ENCODE measurements at regions not wholly inside any gene's neighbourhood (a gene's known extent, or its start where the extent isn't known, plus 50 kb on each side); places are given as distances from the start of the nearest gene placed in this dataset.

- H3K4me1 ChIP-seq (ENCODE audit: insufficient read depth) = peaks cover 6% of the 10 kb centered on the region; the same call in 1 of the 2 replicates
- H3F3A ChIP-seq (replicated peaks; ENCODE audit: low read depth) = no peaks in the 10 kb centered on the region
- H3K36me3 Mint-ChIP-seq (ENCODE audit: low read depth) = no peaks in the 10 kb centered on the region
- ATAC-seq (no peak), DNase-seq (ENCODE audit: low spot score) (no peak)
- no peak overlapping the region for H3K27ac ChIP-seq (ENCODE audit: low read depth)
- H3K36me3 ChIP-seq (ENCODE audit: insufficient read depth) = no peaks in the 10 kb centered on the region; the same call in 1 of the 2 replicates
- H3K4me1 Mint-ChIP-seq = peaks cover 2% of the 10 kb centered on the region; the same call in 1 of the 3 replicates
- no peak overlapping the region for H3K27ac Mint-ChIP-seq
- H4K20me1 ChIP-seq (replicated peaks; ENCODE audit: insufficient read depth) = no peaks in the 10 kb centered on the region
- peaks cover 56% of the 10 kb centered on the region for H3K27me3 ChIP-seq (ENCODE audit: insufficient read depth)
- H3K79me2 ChIP-seq (replicated peaks; ENCODE audit: insufficient read depth) = no peaks in the 10 kb centered on the region
- H3K9me3 Mint-ChIP-seq = no peaks in the 10 kb centered on the region
- peaks cover 31% of the 10 kb centered on the region for H3K27me3 Mint-ChIP-seq (ENCODE audit: insufficient read depth, low read depth, poor library complexity)
- TF ChIP-seq EZH2 (IDR thresholded peaks at IDR 0.05; ENCODE audit: low read depth, unreplicated experiment) (no peak), CTCF (conservative IDR thresholded peaks at IDR 0.05; ENCODE audit: low read depth in 2 of 2) (no peak), ZNF114 (CRISPR knock-in tag; IDR thresholded peaks at IDR 0.05) (no peak), CREB1 (CRISPR knock-in tag; IDR thresholded peaks at IDR 0.05; ENCODE audit: low read depth) (no peak), POLR2AphosphoS5 (IDR thresholded peaks at IDR 0.05; ENCODE audit: low read depth) (no peak), REST (IDR thresholded peaks at IDR 0.05; ENCODE audit: unreplicated experiment) (no peak), STAT1 (IDR thresholded peaks at IDR 0.05; ENCODE audit: unreplicated experiment) (no peak), ZNF331 (CRISPR knock-in tag; IDR thresholded peaks at IDR 0.05; ENCODE audit: low read depth) (no peak), NANOG (IDR thresholded peaks at IDR 0.05; ENCODE audit: borderline replicate concordance) (no peak), ETS1 (IDR thresholded peaks at IDR 0.05) (no peak), EZH2phosphoT487 (IDR thresholded peaks at IDR 0.05; ENCODE audit: unreplicated experiment) (no peak), ZNF462 (CRISPR knock-in tag; IDR thresholded peaks at IDR 0.05) (no peak), JUNB (IDR thresholded peaks at IDR 0.05; ENCODE audit: unreplicated experiment) (no peak)
- H3K4me3 Mint-ChIP-seq = no peak overlapping the region
- H3K9me2 ChIP-seq (ENCODE audit: insufficient read depth) = no peaks in the 10 kb centered on the region
- no peak overlapping the region for H3K4me3 ChIP-seq
- no peak overlapping the region for H3K4me2 ChIP-seq
- H2AFZ ChIP-seq = no peak overlapping the region
Measured at GRCh38 chr12:107840186-107840585, 65.7 kb downstream of the ASCL4 start.

Measured in GM23338 (cell line).